Endodermal cell (in vitro differentiated cells): ENCODE measurements at regions not wholly inside any gene's neighbourhood (a gene's known extent, or its start where the extent isn't known, plus 50 kb on each side); places are given as distances from the start of the nearest gene placed in this dataset.

Experiments used
- DNase-seq: peaks from one replicate; pipeline ENCODE4 v3.0.0-alpha.2; 2017
- H3K27ac ChIP-seq: 2 replicates; pipeline ENCODE4 v1.5.1; 2013; ENCODE audit warnings: mild to moderate bottlenecking, low read depth, low read length, moderate library complexity
- H3K27me3 ChIP-seq: 2 replicates; pipeline ENCODE4 v1.6.1; 2013; ENCODE audit warnings: mild to moderate bottlenecking, low read length, moderate library complexity; ENCODE audit not compliant: insufficient read depth, control insufficient read depth, poor library complexity, severe bottlenecking
- H3K36me3 ChIP-seq: 2 replicates; pipeline ENCODE4 v1.7.0; 2013; ENCODE audit warnings: mild to moderate bottlenecking, low read length, moderate library complexity; ENCODE audit not compliant: control insufficient read depth, insufficient read depth
- H3K4me1 ChIP-seq: one replicate; pipeline ENCODE4 v1.7.0; 2013; ENCODE audit warnings: low read length; ENCODE audit not compliant: control insufficient read depth, insufficient read depth
- H3K4me3 ChIP-seq: 2 replicates; pipeline ENCODE4 v1.5.1; 2013; ENCODE audit warnings: mild to moderate bottlenecking, low read length, moderate library complexity
- H3K9ac ChIP-seq: 2 replicates; pipeline ENCODE4 v1.6.1; 2013; ENCODE audit warnings: mild to moderate bottlenecking, low read length, moderate library complexity; ENCODE audit not compliant: poor library complexity, severe bottlenecking; ENCODE audit errors: extremely low read depth
- H3K9me3 ChIP-seq: 2 replicates; pipeline ENCODE4 v1.6.1; 2013; ENCODE audit warnings: mild to moderate bottlenecking, low read length, moderate library complexity; ENCODE audit not compliant: control insufficient read depth
- H3K27ac Mint-ChIP-seq: 2 replicates; pipeline ENCODE4 v1.8.0; 2020; ENCODE audit warnings: mixed read lengths
- H3K27me3 Mint-ChIP-seq: 2 replicates; pipeline ENCODE4 v1.8.0; 2021; ENCODE audit warnings: mild to moderate bottlenecking, mixed read lengths; ENCODE audit not compliant: insufficient read depth
- H3K36me3 Mint-ChIP-seq: 2 replicates; pipeline ENCODE4 v1.8.0; 2020; ENCODE audit warnings: low read depth, mixed read lengths
- H3K4me1 Mint-ChIP-seq: 2 replicates; pipeline ENCODE4 v1.8.0; 2020; ENCODE audit warnings: mixed read lengths
- H3K4me3 Mint-ChIP-seq: 2 replicates; pipeline ENCODE4 v1.8.0; 2020; ENCODE audit warnings: mild to moderate bottlenecking, moderate library complexity, mixed read lengths
- H3K9me3 Mint-ChIP-seq: 2 replicates; pipeline ENCODE4 v1.8.0; 2020; ENCODE audit warnings: mild to moderate bottlenecking, mixed read lengths
- CTCF ChIP-seq: fragments of 200-600 bp; sonication (generic); conservative IDR thresholded peaks from 2 replicates; pipeline ENCODE4 v1.5.0; 2021; ENCODE audit warnings: antibody characterized with exemption, mild to moderate bottlenecking
- WGBS, 2 experiments: methylation state at CpG; one replicate each; pipeline versions ENCODE4 v1.1.5 to v1.1.7; 2013; ENCODE audit warnings: missing lambda C conversion rate in 2 of 2, mixed read lengths in 1 of 2; ENCODE audit not compliant: insufficient coverage in 1 of 2, insufficient read length in 1 of 2; 5-methylcytosine and 5-hydroxymethylcytosine counted together

- no peak for DNase-seq
- no peak overlapping the region for H3K9ac ChIP-seq
- no peak overlapping the region for H3K4me3 Mint-ChIP-seq
- peaks cover 19% of the 10 kb centered on the region for H3K4me1 Mint-ChIP-seq
- no peaks in the 10 kb centered on the region for H3K4me1 ChIP-seq
- TF ChIP-seq CTCF: no peak
- no peaks in the 10 kb centered on the region for H3K36me3 Mint-ChIP-seq
- no peaks in the 10 kb centered on the region for H3K27me3 ChIP-seq
- no peak overlapping the region for H3K27ac Mint-ChIP-seq
- 94% methylated on average over 3 of the region's 3 CpGs; no CpG with 5 or more reads in 1 of the 2 experiments for WGBS, 2 experiments
- H3K27ac ChIP-seq: no peak overlapping the region
- no peaks in the 10 kb centered on the region for H3K36me3 ChIP-seq
- H3K27me3 Mint-ChIP-seq: no peaks in the 10 kb centered on the region
- no peak overlapping the region for H3K4me3 ChIP-seq
- H3K9me3 ChIP-seq: no peaks in the 10 kb centered on the region
- no peaks in the 10 kb centered on the region for H3K9me3 Mint-ChIP-seq
These were observed 189.5 kb upstream of the TENT5A start for GRCh38 chr6:81942067-81942370.

- Histone ChIP-seq H3K27me3 (no peaks in the 10 kb centered on the region), H3K9me3 (no peaks in the 10 kb centered on the region), H3K27ac (no peak overlapping the region), H3K36me3 (no peaks in the 10 kb centered on the region), H3K4me1 (no peaks in the 10 kb centered on the region), H3K4me3 (no peak overlapping the region), H3K9ac (no peak overlapping the region)
- Mint-ChIP-seq H3K9me3 (no peaks in the 10 kb centered on the region), H3K27me3 (no peaks in the 10 kb centered on the region), H3K36me3 (no peaks in the 10 kb centered on the region), H3K27ac (no peak overlapping the region), H3K4me1 (peaks cover 19% of the 10 kb centered on the region), H3K4me3 (no peak overlapping the region)
- TF ChIP-seq CTCF: no peak
- no peak for DNase-seq
- WGBS, 2 experiments: 100% methylated on average over 1 of the region's 1 CpG; no CpG with 5 or more reads in 1 of the 2 experiments
These were observed 188.0 kb upstream of the TENT5A start for GRCh38 chr6:81940451-81940985.

GRCh38 chr6:81939766-81940165, 187.3 kb upstream of the TENT5A start:
- no peak overlapping the region for H3K4me3 ChIP-seq
- H3K4me1 ChIP-seq: no peaks in the 10 kb centered on the region
- Mint-ChIP-seq H3K9me3 (no peaks in the 10 kb centered on the region), H3K27ac (no peak overlapping the region), H3K4me3 (no peak overlapping the region), H3K36me3 (no peaks in the 10 kb centered on the region), H3K4me1 (peaks cover 19% of the 10 kb centered on the region), H3K27me3 (no peaks in the 10 kb centered on the region)
- no peaks in the 10 kb centered on the region for H3K9me3 ChIP-seq
- 92 to 97% methylated on average over 2 to 3 of the region's 3 CpGs for WGBS, 2 experiments
- H3K9ac ChIP-seq: no peak overlapping the region
- no peak for TF ChIP-seq CTCF
- no peaks in the 10 kb centered on the region for H3K27me3 ChIP-seq
- no peak overlapping the region for H3K27ac ChIP-seq
- DNase-seq: no peak
- no peaks in the 10 kb centered on the region for H3K36me3 ChIP-seq
